ENCODE measurements at regions not wholly inside any gene's neighbourhood (a gene's known extent, or its start where the extent isn't known, plus 50 kb on each side); places are given as distances from the start of the nearest gene placed in this dataset.

GRCh38 chr10:131700506-131700905 is 200.3 kb upstream of the PPP2R2D start:
- TF ChIP-seq, protein P1, sequence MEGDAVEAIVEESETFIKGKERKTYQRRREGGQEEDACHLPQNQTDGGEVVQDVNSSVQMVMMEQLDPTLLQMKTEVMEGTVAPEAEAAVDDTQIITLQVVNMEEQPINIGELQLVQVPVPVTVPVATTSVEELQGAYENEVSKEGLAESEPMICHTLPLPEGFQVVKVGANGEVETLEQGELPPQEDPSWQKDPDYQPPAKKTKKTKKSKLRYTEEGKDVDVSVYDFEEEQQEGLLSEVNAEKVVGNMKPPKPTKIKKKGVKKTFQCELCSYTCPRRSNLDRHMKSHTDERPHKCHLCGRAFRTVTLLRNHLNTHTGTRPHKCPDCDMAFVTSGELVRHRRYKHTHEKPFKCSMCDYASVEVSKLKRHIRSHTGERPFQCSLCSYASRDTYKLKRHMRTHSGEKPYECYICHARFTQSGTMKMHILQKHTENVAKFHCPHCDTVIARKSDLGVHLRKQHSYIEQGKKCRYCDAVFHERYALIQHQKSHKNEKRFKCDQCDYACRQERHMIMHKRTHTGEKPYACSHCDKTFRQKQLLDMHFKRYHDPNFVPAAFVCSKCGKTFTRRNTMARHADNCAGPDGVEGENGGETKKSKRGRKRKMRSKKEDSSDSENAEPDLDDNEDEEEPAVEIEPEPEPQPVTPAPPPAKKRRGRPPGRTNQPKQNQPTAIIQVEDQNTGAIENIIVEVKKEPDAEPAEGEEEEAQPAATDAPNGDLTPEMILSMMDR (conservative IDR thresholded peaks at IDR 0.05; ENCODE audit: low read depth, low read length) = no peak
- no peak for TF ChIP-seq EZH2 (IDR thresholded peaks at IDR 0.05; ENCODE audit: borderline replicate concordance, low read depth, low read length, poor library complexity, severe bottlenecking)
- Histone ChIP-seq H3K9me3 (ENCODE audit: low read depth, low read length, poor library complexity, severe bottlenecking) (no peaks in the 10 kb centered on the region), H3K27me3 (replicated peaks; ENCODE audit: insufficient read depth, low read depth, low read length, poor library complexity) (no peaks in the 10 kb centered on the region), H3K27ac (ENCODE audit: low read depth, low read length, poor library complexity, severe bottlenecking) (no peak overlapping the region), H3K36me3 (ENCODE audit: insufficient read depth, low read length, poor library complexity, severe bottlenecking) (no peaks in the 10 kb centered on the region), H3K4me3 (ENCODE audit: low read depth, low read length, poor library complexity, severe bottlenecking) (no peak overlapping the region), H3K4me1 (ENCODE audit: insufficient read depth, low read length, poor library complexity, severe bottlenecking) (no peaks in the 10 kb centered on the region)
- POLR2A ChIA-PET (ENCODE audit: low non-redundant PET) = no interaction called here
- intact Hi-C loops (cut with micrococcal nuclease; ENCODE audit: unreplicated experiment) = no loop called here
- BruUV-seq (replicated peaks) = no TSS peak
- CTCF ChIA-PET = no interaction called here
- no peak for DNase-seq (ENCODE audit: low spot score)

DNA sequence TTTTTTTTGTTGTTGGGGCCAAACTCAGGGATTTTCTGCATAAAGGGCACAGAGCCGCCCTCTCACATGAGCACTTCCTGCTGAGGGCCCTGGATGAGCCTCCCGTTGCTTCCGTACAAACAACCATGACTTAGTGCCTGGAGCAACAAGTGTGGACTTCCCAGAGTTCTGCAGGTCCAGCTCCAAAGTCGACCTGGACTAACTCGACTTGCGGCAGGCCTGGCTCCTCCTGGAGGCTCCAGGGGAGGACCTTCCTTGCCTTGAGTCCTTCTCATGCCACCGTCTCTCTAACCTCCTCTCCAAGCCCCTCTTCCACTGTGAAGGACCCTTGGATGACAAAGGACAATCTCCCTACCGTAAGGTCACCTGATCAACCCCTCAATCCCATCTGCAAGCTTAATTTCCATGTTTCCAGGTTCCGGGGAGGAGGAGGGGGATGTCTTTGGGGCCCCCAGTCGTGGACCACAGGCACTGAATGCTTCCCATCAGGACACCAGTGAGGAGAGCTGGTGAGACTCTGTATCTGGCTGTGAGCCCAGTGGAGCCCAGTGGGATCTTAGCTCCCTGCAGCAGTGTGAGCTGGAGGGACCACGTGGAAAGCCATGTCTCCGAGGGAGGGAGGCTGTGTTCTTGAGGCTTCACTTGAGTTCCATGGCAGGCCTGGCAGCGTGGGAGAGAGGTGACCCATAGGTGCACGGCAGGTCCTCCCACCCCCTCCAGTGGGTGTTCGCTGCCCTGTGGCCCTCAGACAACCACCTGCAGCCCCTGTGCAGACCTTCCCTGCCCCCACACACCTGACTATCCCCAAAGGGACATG is 199.5 kb upstream of the PPP2R2D start:
- Histone ChIP-seq H3K9me3 (ENCODE audit: low read depth, low read length, poor library complexity, severe bottlenecking) (no peaks in the 10 kb centered on the region), H3K4me3 (ENCODE audit: low read depth, low read length, poor library complexity, severe bottlenecking) (no peak overlapping the region), H3K36me3 (ENCODE audit: insufficient read depth, low read length, poor library complexity, severe bottlenecking) (no peaks in the 10 kb centered on the region), H3K27me3 (replicated peaks; ENCODE audit: insufficient read depth, low read depth, low read length, poor library complexity) (no peaks in the 10 kb centered on the region), H3K27ac (ENCODE audit: low read depth, low read length, poor library complexity, severe bottlenecking) (no peak overlapping the region), H3K4me1 (ENCODE audit: insufficient read depth, low read length, poor library complexity, severe bottlenecking) (no peaks in the 10 kb centered on the region)
- ChIA-PET CTCF (no interaction called here), POLR2A (ENCODE audit: low non-redundant PET) (no interaction called here)
- no TSS peak for BruUV-seq (replicated peaks)
- DNase-seq (ENCODE audit: low spot score) = no peak
- intact Hi-C loops (cut with micrococcal nuclease; ENCODE audit: unreplicated experiment) = no loop called here
- TF ChIP-seq, protein P1 (conservative IDR thresholded peaks at IDR 0.05; ENCODE audit: low read depth, low read length) = no peak
- TF ChIP-seq EZH2 (IDR thresholded peaks at IDR 0.05; ENCODE audit: borderline replicate concordance, low read depth, low read length, poor library complexity, severe bottlenecking) = no peak

DNA sequence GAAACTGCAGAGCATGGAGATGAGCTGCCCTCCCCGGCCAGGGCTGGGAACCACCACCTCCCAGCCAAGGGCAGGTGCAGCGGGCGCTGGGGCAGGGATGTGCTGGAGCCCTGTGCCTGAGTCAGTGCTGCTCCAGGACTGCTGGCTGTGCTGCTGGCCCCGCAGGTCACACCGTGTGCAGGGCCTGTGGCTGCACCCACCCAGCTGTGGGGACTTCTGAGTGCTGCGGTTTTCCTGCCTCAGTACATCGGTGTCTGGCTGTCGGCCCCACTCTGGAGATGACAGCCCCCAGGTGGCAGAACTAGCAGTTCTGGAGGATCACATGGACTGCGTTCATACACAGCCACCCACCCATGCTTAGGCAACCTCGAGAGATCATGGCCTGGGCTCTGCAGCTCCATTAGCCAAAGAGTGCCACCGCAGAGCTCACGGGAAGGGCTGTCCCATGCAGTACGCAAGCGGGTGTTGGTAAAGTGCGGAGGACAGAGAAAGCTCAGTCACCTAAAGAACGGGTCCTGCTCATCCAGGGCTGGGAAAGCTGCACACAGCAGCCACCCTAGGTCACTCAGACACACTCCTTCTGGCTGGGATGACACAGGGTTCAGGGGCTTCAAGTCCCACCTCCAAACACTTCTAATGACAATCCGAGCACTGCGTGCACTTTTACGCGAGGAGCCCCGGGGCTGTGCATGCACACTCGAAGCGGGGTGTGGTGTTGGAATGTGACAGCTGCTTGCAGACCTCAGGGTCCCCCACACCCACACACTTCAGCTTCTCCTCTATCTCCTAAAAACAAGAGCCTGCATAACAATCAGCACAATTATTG is 198.1 kb upstream of the PPP2R2D start:
- intact Hi-C loops (cut with micrococcal nuclease; ENCODE audit: unreplicated experiment) = no loop called here
- BruUV-seq (replicated peaks) = no TSS peak
- H3K27me3 ChIP-seq (replicated peaks; ENCODE audit: insufficient read depth, low read depth, low read length, poor library complexity) = no peaks in the 10 kb centered on the region
- no peaks in the 10 kb centered on the region for H3K36me3 ChIP-seq (ENCODE audit: insufficient read depth, low read length, poor library complexity, severe bottlenecking)
- H3K27ac ChIP-seq (ENCODE audit: low read depth, low read length, poor library complexity, severe bottlenecking) = no peak overlapping the region
- DNase-seq (ENCODE audit: low spot score) = no peak
- no peaks in the 10 kb centered on the region for H3K4me1 ChIP-seq (ENCODE audit: insufficient read depth, low read length, poor library complexity, severe bottlenecking)
- ChIA-PET POLR2A (ENCODE audit: low non-redundant PET) (no interaction called here), CTCF (no interaction called here)
- H3K4me3 ChIP-seq (ENCODE audit: low read depth, low read length, poor library complexity, severe bottlenecking) = no peak overlapping the region
- TF ChIP-seq, protein P1 (conservative IDR thresholded peaks at IDR 0.05; ENCODE audit: low read depth, low read length) = no peak
- no peak for TF ChIP-seq EZH2 (IDR thresholded peaks at IDR 0.05; ENCODE audit: borderline replicate concordance, low read depth, low read length, poor library complexity, severe bottlenecking)
- peaks cover 10% of the 10 kb centered on the region for H3K9me3 ChIP-seq (ENCODE audit: low read depth, low read length, poor library complexity, severe bottlenecking)
